Natural killer cell (primary cell): ENCODE measurements at regions not wholly inside any gene's neighbourhood (a gene's known extent, or its start where the extent isn't known, plus 50 kb on each side); places are given as distances from the start of the nearest gene placed in this dataset.

Experiments
- ATAC-seq, 3 donors: fragments of 150-1000 bp in 2 of 3; fragments of 200-7000 bp in 1 of 3; cut with Tn5 transposase; 1 replicate in 1 of 3; 2 replicates in 2 of 3; pipeline ENCODE4 v1.10.0; 2021; ENCODE audit warnings: mild to moderate bottlenecking in 2 of 3, moderate library complexity in 2 of 3
- DNase-seq, 2 donors: peaks; one replicate each; pipeline versions ENCODE4 v3.0.0 to v3.0.0-alpha.2; 2013 to 2021; ENCODE audit warnings: mixed read lengths in 1 of 2
- H3K27ac ChIP-seq: one replicate; pipeline ENCODE4 v1.5.1; 2013; ENCODE audit warnings: mild to moderate bottlenecking, low read length
- H3K27me3 ChIP-seq: one replicate; pipeline ENCODE4 v1.6.1; 2013; ENCODE audit warnings: low read length; ENCODE audit not compliant: control insufficient read depth, insufficient read depth
- H3K36me3 ChIP-seq: one replicate; pipeline ENCODE4 v1.6.1; 2013; ENCODE audit warnings: low read length; ENCODE audit not compliant: control insufficient read depth, insufficient read depth
- H3K4me1 ChIP-seq: one replicate; pipeline ENCODE4 v1.6.1; 2013; ENCODE audit warnings: low read length; ENCODE audit not compliant: control insufficient read depth, insufficient read depth
- H3K4me3 ChIP-seq: one replicate; pipeline ENCODE4 v1.5.1; 2013; ENCODE audit warnings: low read length
- H3K9me3 ChIP-seq: one replicate; pipeline ENCODE4 v1.6.1; 2013; ENCODE audit warnings: low read length; ENCODE audit not compliant: control insufficient read depth, insufficient read depth
- H3K27ac Mint-ChIP-seq, 2 donors: one replicate each; pipeline ENCODE4 v1.8.0; 2022; ENCODE audit warnings: mild to moderate bottlenecking in 2 of 2, mixed read lengths in 2 of 2, moderate library complexity in 1 of 2
- H3K27me3 Mint-ChIP-seq, 2 donors: one replicate each; pipeline ENCODE4 v1.8.0; 2022; ENCODE audit warnings: low read depth in 2 of 2, mixed read lengths in 2 of 2
- H3K36me3 Mint-ChIP-seq: one replicate; pipeline ENCODE4 v1.8.0; 2022; ENCODE audit warnings: mixed read lengths
- H3K4me1 Mint-ChIP-seq, 2 donors: one replicate each; pipeline ENCODE4 v1.8.0; 2022; ENCODE audit warnings: mixed read lengths in 2 of 2
- H3K4me3 Mint-ChIP-seq: one replicate; pipeline ENCODE4 v1.8.0; 2022; ENCODE audit warnings: mild to moderate bottlenecking, moderate library complexity, mixed read lengths
- H3K9me3 Mint-ChIP-seq, 2 donors: one replicate each; pipeline ENCODE4 v1.8.0; 2022; ENCODE audit warnings: mixed read lengths in 2 of 2
- WGBS: methylation state at CpG from one replicate; pipeline ENCODE4 v1.1.7; 2013; ENCODE audit warnings: missing lambda C conversion rate; ENCODE audit not compliant: insufficient coverage; 5-methylcytosine and 5-hydroxymethylcytosine counted together
- intact Hi-C: fragments of 100-400 bp; cut with micrococcal nuclease; formaldehyde crosslinking; loops from one replicate; pipeline ENCODE4 v1.14.2; 2022
- TF ChIP-seq, protein P1 (sequence below): fragments of 200-600 bp; IDR thresholded peaks from one replicate; pipeline ENCODE4 v1.8.0; 2022; ENCODE audit warnings: antibody characterized with exemption

DNA sequence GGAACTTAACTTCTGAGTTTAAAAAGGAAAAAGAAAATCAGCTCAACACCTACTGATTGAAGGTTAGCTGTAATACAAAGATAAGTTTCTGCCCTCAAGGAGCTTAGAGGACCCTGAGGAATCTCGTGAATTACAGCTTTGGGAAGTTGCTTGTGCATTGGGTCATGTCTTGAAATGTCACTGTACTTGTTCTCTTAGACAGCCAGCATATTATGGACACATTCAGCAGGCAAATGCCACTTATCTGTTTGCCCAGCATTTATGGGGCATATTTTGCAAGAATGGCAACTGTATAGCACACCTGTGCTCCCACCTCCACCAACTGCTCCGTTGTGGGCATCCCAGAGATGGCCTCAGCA is 263.6 kb upstream of the CRY1 start:
- H3K36me3 Mint-ChIP-seq = no peaks in the 10 kb centered on the region
- intact Hi-C loops = no loop called here
- no peak overlapping the region for H3K27ac ChIP-seq
- TF ChIP-seq, protein P1, sequence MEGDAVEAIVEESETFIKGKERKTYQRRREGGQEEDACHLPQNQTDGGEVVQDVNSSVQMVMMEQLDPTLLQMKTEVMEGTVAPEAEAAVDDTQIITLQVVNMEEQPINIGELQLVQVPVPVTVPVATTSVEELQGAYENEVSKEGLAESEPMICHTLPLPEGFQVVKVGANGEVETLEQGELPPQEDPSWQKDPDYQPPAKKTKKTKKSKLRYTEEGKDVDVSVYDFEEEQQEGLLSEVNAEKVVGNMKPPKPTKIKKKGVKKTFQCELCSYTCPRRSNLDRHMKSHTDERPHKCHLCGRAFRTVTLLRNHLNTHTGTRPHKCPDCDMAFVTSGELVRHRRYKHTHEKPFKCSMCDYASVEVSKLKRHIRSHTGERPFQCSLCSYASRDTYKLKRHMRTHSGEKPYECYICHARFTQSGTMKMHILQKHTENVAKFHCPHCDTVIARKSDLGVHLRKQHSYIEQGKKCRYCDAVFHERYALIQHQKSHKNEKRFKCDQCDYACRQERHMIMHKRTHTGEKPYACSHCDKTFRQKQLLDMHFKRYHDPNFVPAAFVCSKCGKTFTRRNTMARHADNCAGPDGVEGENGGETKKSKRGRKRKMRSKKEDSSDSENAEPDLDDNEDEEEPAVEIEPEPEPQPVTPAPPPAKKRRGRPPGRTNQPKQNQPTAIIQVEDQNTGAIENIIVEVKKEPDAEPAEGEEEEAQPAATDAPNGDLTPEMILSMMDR = no peak
- peaks cover 21 to 33% of the 10 kb centered on the region in 2 donors for H3K4me1 Mint-ChIP-seq
- ATAC-seq = no peak
- H3K27me3 Mint-ChIP-seq = no peaks in the 10 kb centered on the region
- no peak overlapping the region for H3K4me3 ChIP-seq
- H3K36me3 ChIP-seq = no peaks in the 10 kb centered on the region
- peaks cover 13% of the 10 kb centered on the region for H3K4me1 ChIP-seq
- H3K4me3 Mint-ChIP-seq = no peak overlapping the region
- H3K9me3 ChIP-seq = no peaks in the 10 kb centered on the region
- no peaks in the 10 kb centered on the region for H3K27me3 ChIP-seq
- no peak for DNase-seq
- no peaks in the 10 kb centered on the region for H3K9me3 Mint-ChIP-seq
- 75% methylated on average over 2 of the region's 2 CpGs for WGBS
- no peak overlapping the region for H3K27ac Mint-ChIP-seq

DNA sequence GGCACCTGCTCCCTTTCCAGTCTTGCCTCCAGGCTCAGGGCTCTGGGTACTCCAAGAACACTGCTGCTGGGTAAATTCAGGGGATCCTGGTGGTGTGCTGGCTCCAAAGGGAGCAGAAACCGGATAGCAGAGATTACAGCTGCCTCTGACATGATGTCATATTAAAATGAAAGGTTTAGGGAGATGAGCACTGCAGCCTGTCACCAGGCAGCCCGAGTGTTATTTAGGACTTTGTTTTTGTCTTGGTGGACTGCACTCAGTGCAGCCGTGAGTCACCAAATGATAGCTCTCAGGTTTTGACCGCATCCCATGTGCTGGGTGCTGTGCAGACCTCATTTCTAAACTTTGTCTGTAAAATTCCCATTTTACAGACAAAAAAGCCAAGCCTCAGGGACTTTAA is 266.0 kb upstream of the CRY1 start:
- H3K4me3 Mint-ChIP-seq = no peak overlapping the region
- H3K9me3 Mint-ChIP-seq = no peaks in the 10 kb centered on the region
- no peak overlapping the region for H3K27ac ChIP-seq
- H3K9me3 ChIP-seq = no peaks in the 10 kb centered on the region
- H3K27me3 Mint-ChIP-seq = no peaks in the 10 kb centered on the region
- no peak overlapping the region for H3K4me3 ChIP-seq
- H3K36me3 Mint-ChIP-seq = no peaks in the 10 kb centered on the region
- intact Hi-C loops = no loop called here
- TF ChIP-seq, protein P1 = no peak
- 76% methylated on average over 4 of the region's 4 CpGs for WGBS
- H3K36me3 ChIP-seq = no peaks in the 10 kb centered on the region
- no peaks in the 10 kb centered on the region for H3K27me3 ChIP-seq
- H3K27ac Mint-ChIP-seq = no peak overlapping the region
- ATAC-seq (no peak), DNase-seq (no peak)
- peaks cover 7 to 16% of the 10 kb centered on the region in 2 donors for H3K4me1 Mint-ChIP-seq
- H3K4me1 ChIP-seq = no peaks in the 10 kb centered on the region

DNA sequence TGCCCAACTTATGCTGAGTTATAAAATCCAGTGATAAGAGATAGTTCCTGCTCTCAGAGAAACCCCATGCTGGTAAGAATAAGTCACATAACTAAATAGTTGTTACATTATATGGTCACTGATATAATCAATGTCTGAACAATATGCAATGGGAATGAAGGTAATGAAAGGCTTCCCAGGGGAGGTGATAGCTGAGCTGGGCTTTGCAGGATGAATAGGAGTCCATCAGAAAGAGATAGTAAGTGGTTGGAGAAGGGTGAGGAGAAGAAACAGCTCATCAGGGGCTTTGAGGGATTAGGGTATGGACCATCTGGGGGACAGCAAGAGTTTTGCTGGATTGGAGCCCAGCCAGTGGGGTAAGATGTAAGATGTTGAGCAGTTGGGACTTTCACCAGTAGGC is 266.7 kb upstream of the CRY1 start:
- DNase-seq (no peak), ATAC-seq (no peak)
- intact Hi-C loops = no loop called here
- TF ChIP-seq, protein P1 = no peak
- Mint-ChIP-seq H3K9me3 (no peaks in the 10 kb centered on the region), H3K4me1 (peaks cover under 1 to 12% of the 10 kb centered on the region in 2 donors), H3K4me3 (no peak overlapping the region), H3K27me3 (no peaks in the 10 kb centered on the region), H3K36me3 (no peaks in the 10 kb centered on the region), H3K27ac (no peak overlapping the region)
- Histone ChIP-seq H3K4me1 (no peaks in the 10 kb centered on the region), H3K9me3 (no peaks in the 10 kb centered on the region), H3K4me3 (no peak overlapping the region), H3K27me3 (no peaks in the 10 kb centered on the region), H3K27ac (no peak overlapping the region), H3K36me3 (no peaks in the 10 kb centered on the region)

DNA sequence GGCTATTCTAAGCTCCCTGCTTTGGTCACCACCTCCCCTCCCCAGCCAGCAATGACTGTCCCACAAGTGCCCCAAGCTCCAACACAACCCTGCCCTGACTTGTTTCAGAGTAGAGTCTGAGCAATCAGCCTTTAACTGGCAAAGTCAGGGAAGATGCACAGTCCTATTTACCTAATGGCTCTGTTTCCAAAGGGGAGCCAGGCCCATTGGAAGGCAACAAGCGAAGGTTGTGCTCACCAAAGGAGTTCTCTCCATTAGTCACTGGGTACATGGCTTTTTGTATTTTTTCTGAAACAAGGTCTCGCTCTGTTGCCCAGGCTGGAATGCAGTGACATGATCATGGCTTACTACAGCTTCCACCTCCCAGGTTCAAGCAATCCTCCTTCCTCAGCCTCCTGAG is 267.1 kb upstream of the CRY1 start:
- Mint-ChIP-seq H3K36me3 (no peaks in the 10 kb centered on the region), H3K4me3 (no peak overlapping the region), H3K27ac (no peak overlapping the region), H3K9me3 (no peaks in the 10 kb centered on the region), H3K4me1 (peaks cover 0 to 9% of the 10 kb centered on the region in 2 donors), H3K27me3 (no peaks in the 10 kb centered on the region)
- H3K36me3 ChIP-seq = no peaks in the 10 kb centered on the region
- no peak overlapping the region for H3K4me3 ChIP-seq
- peaks cover 2% of the 10 kb centered on the region for H3K27me3 ChIP-seq
- 98% methylated on average over 2 of the region's 2 CpGs for WGBS
- no peak overlapping the region for H3K27ac ChIP-seq
- TF ChIP-seq, protein P1 = no peak
- intact Hi-C loops = no loop called here
- no peak for DNase-seq
- H3K9me3 ChIP-seq = no peaks in the 10 kb centered on the region
- no peak for ATAC-seq
- H3K4me1 ChIP-seq = no peaks in the 10 kb centered on the region
